ENCODE measurements at regions not wholly inside any gene's neighbourhood (a gene's known extent, or its start where the extent isn't known, plus 50 kb on each side); places are given as distances from the start of the nearest gene placed in this dataset.

GRCh38 chr21:26753822-26754221 lies 91.4 kb downstream of the ADAMTS1 start:
- DNase-seq = no peak
- BruUV-seq (replicated peaks) = no TSS peak
- H3K36me3 ChIP-seq (ENCODE audit: control insufficient read depth, insufficient read depth, low read length) = no peaks in the 10 kb centered on the region
- no peaks in the 10 kb centered on the region for H3K27me3 ChIP-seq (replicated peaks; ENCODE audit: control insufficient read depth, insufficient read depth, low read length)
- H3K27me3 Mint-ChIP-seq (ENCODE audit: insufficient read depth, unreplicated experiment) = no peaks in the 10 kb centered on the region
- TF ChIP-seq CTCF (IDR thresholded peaks at IDR 0.05; ENCODE audit: insufficient read depth in 1 of 2, low read depth in 1 of 2, low read length in 1 of 2, severe bottlenecking in 1 of 2, unreplicated experiment in 1 of 2) = no peak
- no peaks in the 10 kb centered on the region for H3K36me3 Mint-ChIP-seq (ENCODE audit: insufficient read depth, unreplicated experiment)
- ChIA-PET POLR2A (no interaction called here), CTCF (no interaction called here)
- H3K9me3 ChIP-seq = no peaks in the 10 kb centered on the region
- H3K4me3 Mint-ChIP-seq (ENCODE audit: unreplicated experiment) = no peak overlapping the region
- no peaks in the 10 kb centered on the region for H3K9me3 Mint-ChIP-seq (ENCODE audit: unreplicated experiment)
- H3K4me1 ChIP-seq = no peaks in the 10 kb centered on the region
- no peaks in the 10 kb centered on the region for H3K4me1 Mint-ChIP-seq (ENCODE audit: low read depth, unreplicated experiment)
- no peak overlapping the region for H3K4me3 ChIP-seq (ENCODE audit: low read depth, low read length)
- intact Hi-C loops (cut with micrococcal nuclease; ENCODE audit: unreplicated experiment) = no loop called here
- no peak overlapping the region for H3K27ac Mint-ChIP-seq (ENCODE audit: unreplicated experiment)

DNA sequence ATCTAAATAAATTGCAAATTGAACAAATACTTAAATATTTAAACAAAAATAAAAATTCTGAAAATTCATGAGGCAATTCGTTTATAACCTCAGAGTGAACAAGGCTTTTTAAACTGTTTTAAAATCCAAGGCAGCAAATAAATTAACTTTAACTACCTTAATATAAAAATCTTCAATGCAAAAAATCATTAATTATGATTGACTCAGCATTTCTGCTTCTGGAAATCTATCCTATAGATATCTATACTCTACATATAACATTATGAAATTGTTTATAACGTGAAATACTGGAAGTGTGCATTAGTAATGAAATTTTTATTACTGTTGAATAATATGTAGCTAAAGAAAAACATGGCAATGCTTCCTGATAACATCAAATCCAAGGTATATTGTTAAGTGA lies 92.4 kb downstream of the ADAMTS1 start:
- Mint-ChIP-seq H3K4me1 (ENCODE audit: low read depth, unreplicated experiment) (no peaks in the 10 kb centered on the region), H3K9me3 (ENCODE audit: unreplicated experiment) (no peaks in the 10 kb centered on the region), H3K4me3 (ENCODE audit: unreplicated experiment) (no peak overlapping the region), H3K27me3 (ENCODE audit: insufficient read depth, unreplicated experiment) (no peaks in the 10 kb centered on the region), H3K36me3 (ENCODE audit: insufficient read depth, unreplicated experiment) (no peaks in the 10 kb centered on the region), H3K27ac (ENCODE audit: unreplicated experiment) (no peak overlapping the region)
- BruUV-seq (replicated peaks) = no TSS peak
- no peak for TF ChIP-seq CTCF (IDR thresholded peaks at IDR 0.05; ENCODE audit: insufficient read depth in 1 of 2, low read depth in 1 of 2, low read length in 1 of 2, severe bottlenecking in 1 of 2, unreplicated experiment in 1 of 2)
- DNase-seq = no peak
- intact Hi-C loops (cut with micrococcal nuclease; ENCODE audit: unreplicated experiment) = no loop called here
- CTCF ChIA-PET = no interaction called here
- Histone ChIP-seq H3K36me3 (ENCODE audit: control insufficient read depth, insufficient read depth, low read length) (no peaks in the 10 kb centered on the region), H3K27me3 (replicated peaks; ENCODE audit: control insufficient read depth, insufficient read depth, low read length) (no peaks in the 10 kb centered on the region), H3K4me1 (no peaks in the 10 kb centered on the region), H3K4me3 (ENCODE audit: low read depth, low read length) (no peak overlapping the region), H3K9me3 (no peaks in the 10 kb centered on the region)
- POLR2A ChIA-PET = no interaction called here

DNA sequence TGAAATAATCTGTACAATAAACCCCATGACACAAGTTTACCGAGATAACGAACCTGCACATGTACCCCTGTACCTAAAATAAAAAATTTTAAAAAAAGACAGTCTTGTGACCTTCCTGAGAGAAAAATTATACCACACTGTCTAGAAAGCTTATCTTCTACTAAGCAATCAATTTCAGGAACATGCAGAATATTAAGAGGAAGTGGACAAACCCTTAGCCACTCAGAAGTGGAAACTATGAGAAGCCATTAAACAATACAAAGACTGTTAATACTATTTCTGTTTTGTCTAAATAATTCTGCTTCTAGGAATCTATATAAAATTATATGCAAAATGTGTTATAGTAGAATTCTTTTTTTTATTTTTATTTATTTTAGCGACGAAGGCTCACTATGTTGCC lies 93.9 kb downstream of the ADAMTS1 start:
- BruUV-seq (replicated peaks) = no TSS peak

More for the DNA sequence above, 93.9 kb downstream of the ADAMTS1 start:
- no peaks in the 10 kb centered on the region for H3K36me3 Mint-ChIP-seq (ENCODE audit: insufficient read depth, unreplicated experiment)
- no peak for TF ChIP-seq CTCF (IDR thresholded peaks at IDR 0.05; ENCODE audit: insufficient read depth in 1 of 2, low read depth in 1 of 2, low read length in 1 of 2, severe bottlenecking in 1 of 2, unreplicated experiment in 1 of 2)
- no peaks in the 10 kb centered on the region for H3K27me3 ChIP-seq (replicated peaks; ENCODE audit: control insufficient read depth, insufficient read depth, low read length)
- no peak overlapping the region for H3K4me3 Mint-ChIP-seq (ENCODE audit: unreplicated experiment)
- H3K27me3 Mint-ChIP-seq (ENCODE audit: insufficient read depth, unreplicated experiment) = no peaks in the 10 kb centered on the region
- no peak for DNase-seq
- H3K4me1 ChIP-seq = no peaks in the 10 kb centered on the region
- H3K9me3 ChIP-seq = no peaks in the 10 kb centered on the region
- intact Hi-C loops (cut with micrococcal nuclease; ENCODE audit: unreplicated experiment) = no loop called here
- no peak overlapping the region for H3K4me3 ChIP-seq (ENCODE audit: low read depth, low read length)
- H3K9me3 Mint-ChIP-seq (ENCODE audit: unreplicated experiment) = no peaks in the 10 kb centered on the region
- no peaks in the 10 kb centered on the region for H3K36me3 ChIP-seq (ENCODE audit: control insufficient read depth, insufficient read depth, low read length)
- CTCF ChIA-PET = no interaction called here
- no peak overlapping the region for H3K27ac Mint-ChIP-seq (ENCODE audit: unreplicated experiment)
- POLR2A ChIA-PET = no interaction called here
- no peaks in the 10 kb centered on the region for H3K4me1 Mint-ChIP-seq (ENCODE audit: low read depth, unreplicated experiment)
